Amniotic epithelial cell (primary cell): ENCODE measurements at regions not wholly inside any gene's neighbourhood (a gene's known extent, or its start where the extent isn't known, plus 50 kb on each side); places are given as distances from the start of the nearest gene placed in this dataset.
A peak's percentile ranks its signal among the peaks of the same experiment; 100 is the strongest.
"Not testable (repeated sequence)": the region's sequence is repeated elsewhere in the genome, so short reads cannot be mapped to it uniquely, and the experiment has no call there.

ENCODE experiments used
- DNase-seq: peaks from one replicate; pipeline ENCODE4 v3.0.0-alpha.2; 2010; ENCODE audit warnings: low read depth

DNA sequence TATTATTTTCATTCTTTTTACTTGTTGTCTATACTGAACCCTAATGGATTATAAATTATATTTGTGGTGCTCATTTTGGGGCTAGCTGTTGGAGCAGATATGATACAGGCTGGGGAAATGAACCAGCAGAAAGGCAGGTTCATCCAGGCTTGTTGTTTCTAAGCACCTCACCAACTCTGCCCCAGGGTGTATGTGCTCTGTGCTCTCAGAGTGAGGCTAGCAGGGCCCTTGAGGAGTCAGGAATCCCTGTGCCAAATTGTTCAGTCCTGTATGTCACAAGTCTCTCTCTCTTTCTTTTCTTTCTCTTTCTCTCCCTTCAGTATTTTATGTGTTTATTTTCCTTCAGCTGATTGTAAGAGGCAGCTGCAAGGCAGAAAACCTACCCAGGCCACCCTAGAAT is 181.1 kb upstream of the DPP10 start:
- DNase-seq: no peak

DNA sequence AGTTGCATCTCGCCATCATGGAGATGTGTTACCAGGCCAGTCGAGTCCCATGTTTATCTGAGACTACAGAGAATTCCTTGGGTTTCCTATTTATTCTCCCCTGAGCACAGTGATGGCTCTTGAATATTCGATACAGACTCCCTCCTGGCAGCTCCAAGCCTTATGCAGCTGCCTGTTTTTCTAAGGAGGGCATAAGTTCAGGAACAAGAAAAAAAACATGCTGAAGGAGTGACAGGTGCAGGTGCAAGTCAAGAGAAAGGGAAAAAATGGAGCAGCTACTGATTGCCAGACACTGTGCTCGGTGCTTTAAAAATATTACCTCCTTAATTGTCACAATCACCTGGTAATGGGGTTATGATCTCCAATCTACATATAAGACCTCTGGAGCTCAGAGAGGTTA is 177.2 kb upstream of the DPP10 start:
- DNase-seq: no peak

DNA sequence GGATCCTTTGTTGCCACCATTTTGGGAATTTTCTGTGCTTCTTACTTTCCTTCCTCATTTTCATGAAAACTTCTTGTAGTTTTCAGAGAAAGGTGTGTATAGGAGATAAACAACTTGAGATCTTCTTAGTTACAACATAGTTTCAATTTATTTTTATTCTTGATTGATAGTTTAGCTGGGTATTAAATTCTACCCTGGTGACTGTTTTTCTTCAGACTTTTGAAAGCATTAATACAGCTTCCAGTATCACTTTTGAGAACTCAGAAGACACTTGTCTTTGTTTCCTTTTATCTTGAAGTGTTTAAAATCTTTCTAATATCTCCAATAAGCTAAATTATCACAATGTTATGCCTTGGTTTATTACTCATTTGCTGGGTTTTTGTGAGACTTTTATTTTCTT is 167.5 kb upstream of the DPP10 start:
- DNase-seq: no peak

DNA sequence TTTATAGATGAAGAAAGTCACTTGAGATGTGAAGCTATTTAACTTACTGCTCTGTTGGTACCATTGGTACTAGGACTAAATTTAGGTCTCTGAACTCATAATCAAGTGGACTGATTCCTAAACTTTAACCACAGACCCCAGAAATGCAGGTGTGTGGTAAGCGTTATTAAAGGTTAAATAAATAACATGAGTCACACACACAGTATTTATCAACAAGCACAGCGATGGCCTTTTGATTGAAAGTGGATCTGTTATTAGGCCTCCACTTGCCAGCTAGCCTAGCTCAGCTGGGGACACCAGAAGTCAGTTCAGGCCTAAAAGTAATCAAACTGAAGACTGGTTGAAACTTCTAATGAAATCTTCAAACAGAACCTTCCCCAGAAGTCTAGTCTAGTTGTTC is 161.3 kb upstream of the DPP10 start:
- no peak for DNase-seq

DNA sequence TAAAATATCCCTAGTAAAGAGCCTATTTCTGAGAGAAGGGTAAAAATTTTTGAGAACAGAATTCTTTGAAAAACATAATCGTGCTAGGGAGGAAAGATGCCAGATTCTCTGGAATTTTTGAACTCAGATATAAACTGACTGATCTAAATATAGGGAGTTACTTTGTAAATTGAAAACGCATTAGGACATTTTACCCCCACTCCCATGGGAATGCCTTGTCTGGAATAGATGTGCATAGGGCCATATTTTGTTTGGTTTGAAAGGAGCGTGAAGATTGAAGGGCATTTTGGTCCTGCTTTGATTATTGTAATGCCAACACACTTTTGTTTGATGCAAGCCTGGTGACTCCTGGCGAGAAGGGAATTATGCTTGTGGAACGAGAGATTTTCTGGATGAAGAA is 158.7 kb upstream of the DPP10 start:
- no peak for DNase-seq

DNA sequence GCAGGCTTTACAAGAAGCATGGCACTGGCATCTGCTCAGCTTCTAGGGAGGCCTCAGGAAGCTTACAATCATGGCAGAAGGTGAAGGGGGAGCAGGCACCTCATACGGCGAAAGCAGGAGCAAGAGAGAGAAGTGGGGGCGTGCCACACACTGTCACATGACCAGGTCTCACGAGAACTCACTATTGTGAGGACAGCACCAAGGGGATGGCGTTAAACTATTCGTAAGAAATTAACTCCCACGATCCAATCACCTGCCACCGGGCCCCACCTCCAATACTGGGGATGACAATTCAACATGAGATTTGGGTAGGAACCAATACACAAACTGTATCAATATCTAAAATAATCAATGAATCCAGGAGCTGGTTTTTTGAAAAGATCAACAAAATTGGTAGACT is 156.0 kb upstream of the DPP10 start:
- no peak for DNase-seq

DNA sequence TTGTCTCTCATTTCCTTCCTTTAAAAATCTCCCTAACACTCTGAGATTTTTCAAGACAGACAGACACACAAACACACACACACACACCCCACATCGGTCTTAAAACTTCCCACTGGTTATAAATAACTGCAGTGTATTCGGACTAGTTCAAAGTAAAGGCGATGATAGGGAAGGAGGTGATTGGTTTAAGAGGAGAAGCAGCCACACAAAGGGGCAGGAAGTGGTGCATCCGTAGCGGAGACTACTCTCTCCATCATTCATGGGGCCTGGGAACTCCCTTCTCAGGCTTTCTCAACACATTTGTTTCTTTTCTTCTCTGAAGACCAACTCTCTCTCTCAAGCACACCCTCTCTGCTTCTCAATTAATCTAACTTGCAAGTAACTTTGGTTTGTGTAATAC is 149.1 kb upstream of the DPP10 start:
- no peak for DNase-seq

DNA sequence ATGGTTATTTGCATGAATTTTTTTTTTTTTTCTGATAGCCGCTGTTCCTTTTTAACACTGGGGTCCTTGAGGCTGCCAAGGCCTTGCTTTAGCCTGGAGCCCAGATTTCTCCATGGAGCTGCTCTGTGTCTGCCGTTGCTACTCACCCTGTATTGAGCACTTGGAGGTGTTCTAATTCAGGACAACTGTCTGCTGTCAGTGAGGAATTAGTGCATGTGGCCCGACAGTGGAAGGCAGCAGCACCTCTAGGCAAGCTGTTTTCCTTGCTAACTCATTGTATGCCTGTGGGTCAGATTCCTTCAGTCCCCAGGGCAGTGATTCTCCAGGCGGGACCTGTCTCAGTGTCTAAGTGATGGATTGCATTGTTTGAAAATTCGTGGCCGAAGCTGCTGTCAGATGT is 147.7 kb upstream of the DPP10 start:
- no peak for DNase-seq

DNA sequence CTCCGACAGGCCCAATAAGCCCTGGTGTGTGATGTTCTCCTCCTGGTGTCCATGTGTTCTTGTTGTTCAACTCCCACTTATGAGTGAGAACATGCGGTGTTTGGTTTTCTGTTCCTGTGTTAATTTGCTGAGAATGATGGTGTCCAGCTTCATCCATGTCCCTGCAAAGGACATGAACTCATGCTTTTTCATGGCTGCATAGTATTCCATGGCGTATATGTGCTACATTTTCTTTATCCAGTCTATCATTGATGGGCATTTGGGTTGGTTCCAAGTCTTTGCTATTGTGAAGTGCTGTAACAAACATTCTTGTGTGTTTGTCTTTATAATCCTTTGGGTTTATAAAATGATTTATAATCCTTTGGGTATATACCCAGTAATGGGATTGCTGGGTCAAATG is 142.1 kb upstream of the DPP10 start:
- DNase-seq: not testable (repeated sequence)

DNA sequence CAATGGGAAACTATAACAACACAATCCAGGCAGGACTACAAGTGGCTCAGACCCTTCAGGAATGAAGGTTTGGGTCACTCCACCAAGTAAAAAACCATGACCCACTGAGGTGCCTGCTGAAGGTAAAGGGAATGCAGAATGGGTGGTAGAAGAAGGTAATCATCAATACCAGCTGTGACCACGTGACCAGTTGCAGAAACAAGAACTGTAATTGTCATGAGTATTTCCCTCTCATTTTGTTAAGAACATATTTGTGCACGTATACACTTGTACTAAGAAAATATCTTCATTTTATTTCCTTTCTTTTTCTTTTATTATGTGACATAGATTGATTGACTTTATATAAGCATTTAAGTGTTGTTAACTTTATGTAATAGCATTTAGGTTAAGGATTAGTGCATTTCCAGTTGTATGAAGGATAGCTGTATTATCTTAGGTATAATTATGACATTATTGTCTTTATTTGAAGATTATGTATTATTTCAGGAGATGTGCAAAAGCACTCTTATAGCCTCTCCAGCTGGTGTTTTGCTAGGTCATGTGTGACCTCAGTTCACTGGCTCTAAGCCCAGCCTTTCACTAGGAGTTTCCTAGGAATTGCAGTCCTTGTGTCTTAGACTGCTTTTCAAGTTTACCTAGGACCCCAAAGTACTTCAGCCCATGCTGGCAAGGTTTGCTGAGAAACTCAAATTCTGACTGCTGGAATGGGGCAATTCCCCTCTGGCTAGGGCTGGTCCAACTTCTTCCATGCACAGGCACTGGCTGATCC is 125.7 kb upstream of the DPP10 start:
- DNase-seq: no peak

DNA sequence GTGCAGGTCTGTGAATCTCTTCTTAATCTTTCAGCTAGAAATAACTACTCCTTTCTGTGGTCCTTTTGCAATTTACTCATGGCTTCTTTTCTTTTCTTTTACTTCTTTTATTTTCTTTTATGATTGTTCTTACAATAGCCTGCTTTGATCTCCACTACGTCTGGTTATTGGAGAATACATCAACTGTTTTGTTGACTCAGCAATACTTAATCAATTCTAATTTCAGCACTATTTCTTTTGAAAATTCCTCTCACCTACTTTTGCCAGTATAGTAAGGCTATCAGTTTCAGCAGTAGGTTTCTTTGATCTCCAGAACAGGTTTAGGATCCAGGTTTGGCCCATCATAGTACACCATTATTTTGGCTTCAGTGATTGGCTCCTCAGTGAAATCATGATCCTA is 111.8 kb upstream of the DPP10 start:
- DNase-seq: no peak

DNA sequence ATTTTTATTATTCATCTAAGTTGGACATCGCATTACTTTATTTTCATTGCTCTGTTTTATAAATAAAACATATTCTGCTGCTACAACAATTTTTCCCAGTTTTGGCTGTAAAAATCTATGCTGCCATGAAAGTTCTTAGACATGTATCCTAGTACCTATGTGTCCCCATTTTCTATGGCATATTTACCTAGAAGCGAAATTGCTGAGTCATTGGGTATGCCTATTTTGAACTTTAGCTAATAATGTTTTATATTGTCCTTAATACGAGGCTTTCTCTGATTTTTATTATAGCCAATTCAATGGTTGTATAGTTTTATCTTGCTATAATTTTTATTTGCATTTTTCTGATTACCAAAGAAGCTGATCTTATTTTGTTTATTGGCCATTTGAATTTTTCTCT is 110.5 kb upstream of the DPP10 start:
- no peak for DNase-seq

DNA sequence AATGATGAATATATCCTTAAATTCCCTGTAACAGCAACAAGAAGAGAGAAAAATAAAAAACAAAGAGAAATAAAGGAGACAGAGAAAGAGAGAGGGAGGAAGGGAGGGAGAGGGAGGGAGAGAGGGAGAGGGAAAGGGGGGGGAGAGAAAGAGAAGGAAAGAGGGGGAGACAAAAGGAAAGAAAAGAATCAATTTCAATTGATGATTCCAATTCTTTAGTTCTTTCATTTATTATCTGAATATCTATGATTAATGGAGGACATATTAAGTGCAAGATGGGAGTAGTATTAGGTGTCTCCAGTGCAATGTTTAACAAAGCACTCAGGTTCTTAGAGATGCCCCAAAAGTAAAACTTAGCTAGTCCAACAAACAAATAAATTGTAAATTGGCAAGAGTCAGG is 97.2 kb upstream of the DPP10 start:
- DNase-seq: no peak

DNA sequence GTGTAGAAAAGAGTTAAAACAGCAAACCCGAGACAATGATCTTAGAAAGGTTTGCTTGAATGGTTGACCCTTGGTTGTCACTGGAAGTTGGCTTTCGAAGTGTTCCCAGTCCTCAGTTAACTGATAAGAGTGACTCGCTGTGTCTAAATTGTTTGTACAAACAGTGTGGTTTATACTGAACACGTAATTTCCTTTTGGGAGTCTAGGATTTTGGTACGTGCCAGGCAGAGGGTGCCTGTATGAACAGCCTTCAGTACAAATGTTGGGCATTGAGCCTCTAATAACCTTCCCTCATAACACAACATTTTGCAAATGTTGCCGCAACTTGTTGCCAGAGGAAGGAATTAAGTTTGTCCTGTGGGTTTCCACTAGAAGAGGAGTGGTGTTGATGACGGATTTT is 95.8 kb upstream of the DPP10 start:
- DNase-seq: no peak

DNA sequence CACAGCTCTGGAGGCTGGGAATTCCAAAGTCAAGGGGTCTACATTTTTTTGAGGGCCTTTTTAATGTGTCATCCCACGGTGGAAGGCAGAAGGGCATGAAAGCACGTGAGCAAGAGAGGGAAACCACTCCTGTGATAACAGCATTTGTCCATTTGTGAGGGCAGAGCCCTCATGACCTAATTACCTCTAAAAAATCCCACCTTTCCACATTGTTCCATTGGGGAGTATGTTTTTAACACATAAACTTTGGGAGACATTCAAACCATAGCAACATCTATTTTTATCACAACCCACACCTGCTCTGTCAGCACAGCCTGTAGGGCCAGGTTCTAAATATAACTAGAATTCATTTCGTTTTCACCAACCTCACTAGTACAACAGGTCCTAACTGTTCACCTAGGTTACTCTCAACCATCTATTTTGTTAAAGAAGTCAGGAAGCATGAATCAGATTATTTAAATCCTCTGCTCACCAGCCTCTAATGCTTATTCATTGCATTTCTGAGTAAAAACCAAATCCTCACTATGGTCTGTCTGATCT is 92.2 kb upstream of the DPP10 start:
- DNase-seq: no peak

DNA sequence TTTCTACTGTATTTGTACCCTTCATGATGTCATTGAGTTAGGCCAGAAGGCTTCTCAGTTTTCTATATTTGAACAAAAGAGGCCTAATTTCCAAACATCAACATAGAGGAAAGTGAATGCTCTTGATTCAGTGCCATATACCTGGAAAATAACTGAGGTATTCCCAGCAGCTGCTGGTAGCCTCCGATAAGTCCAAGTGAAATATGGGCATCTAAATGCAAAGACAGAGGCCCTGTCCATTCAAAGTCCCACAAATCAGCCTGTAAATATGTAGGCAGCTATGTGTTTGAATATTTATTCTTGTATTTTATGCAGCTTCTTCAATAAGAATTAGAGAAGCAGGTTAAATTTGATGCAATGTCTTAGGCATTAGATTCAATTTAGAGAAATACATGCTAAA is 89.5 kb upstream of the DPP10 start:
- no peak for DNase-seq

DNA sequence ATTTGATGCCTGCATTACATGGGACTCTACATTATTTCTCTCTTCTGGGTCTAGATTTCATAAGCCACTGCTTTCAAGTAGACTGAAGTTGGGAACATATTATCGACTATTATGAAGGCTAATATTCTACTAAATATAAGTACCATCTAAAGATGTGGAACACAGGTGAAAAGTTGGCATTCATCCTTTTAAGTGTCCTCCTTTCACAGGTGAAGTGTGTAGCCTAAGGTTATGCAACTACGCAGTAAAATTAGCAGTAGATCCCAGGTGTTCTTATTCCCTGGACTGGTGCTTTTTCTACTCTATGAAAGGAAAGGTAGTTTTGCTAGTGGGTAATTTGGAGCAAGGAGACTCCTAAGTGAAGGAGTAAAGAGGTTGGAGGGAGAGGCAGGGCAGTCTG is 88.2 kb upstream of the DPP10 start:
- no peak for DNase-seq

DNA sequence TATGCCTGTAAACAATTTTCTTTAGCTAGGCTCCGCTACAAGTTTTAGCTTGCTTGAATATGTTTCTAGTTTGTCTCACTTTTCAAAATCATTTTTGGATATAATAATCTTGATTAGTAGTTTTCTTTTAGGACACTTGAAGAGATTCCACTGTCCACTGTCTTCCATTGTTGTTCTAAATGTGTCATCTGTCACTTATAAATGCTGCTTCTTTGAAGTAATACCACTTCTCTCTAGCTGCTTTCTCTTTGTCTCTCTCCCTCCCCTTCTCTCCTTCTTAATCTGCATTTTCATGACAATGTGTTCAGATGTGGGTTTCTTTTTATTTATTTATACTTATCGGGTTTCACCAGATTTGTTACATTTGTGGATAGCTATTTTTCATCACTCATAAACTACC is 73.7 kb upstream of the DPP10 start:
- DNase-seq: peak; percentile 1

DNA sequence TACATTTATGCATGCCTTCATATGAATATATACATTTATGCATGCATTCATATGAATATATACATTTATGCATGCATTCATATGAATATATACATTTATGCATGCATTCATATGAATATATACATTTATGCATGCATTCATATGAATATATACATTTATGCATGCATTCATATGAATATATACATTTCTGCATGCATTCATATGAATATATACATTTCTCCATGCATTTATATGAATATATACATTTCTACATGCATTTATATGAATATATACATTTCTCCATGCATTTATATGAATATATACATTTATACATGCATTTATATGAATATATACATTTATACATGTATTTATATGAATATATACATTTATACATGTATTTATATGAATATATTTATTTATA is 70.7 kb upstream of the DPP10 start:
- DNase-seq: not testable (repeated sequence)

DNA sequence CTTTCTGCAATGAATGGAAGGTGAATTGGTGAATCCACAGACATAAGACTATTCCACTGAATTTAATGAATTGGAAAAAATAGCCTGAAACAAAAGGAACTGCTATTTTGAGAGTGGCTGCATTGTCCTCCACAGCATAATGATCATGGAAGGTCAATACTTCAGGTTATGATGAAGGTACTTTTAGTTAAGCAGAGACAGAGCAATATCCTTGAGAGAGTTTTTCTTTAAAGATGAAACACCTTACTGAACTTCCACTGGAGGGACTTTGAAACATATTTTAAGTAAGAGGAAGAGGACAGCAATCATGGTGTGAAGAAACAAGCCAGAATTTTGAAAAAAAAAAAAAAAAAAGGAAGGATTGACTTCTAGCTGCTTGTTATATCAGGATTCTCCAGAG is 68.8 kb upstream of the DPP10 start:
- no peak for DNase-seq

DNA sequence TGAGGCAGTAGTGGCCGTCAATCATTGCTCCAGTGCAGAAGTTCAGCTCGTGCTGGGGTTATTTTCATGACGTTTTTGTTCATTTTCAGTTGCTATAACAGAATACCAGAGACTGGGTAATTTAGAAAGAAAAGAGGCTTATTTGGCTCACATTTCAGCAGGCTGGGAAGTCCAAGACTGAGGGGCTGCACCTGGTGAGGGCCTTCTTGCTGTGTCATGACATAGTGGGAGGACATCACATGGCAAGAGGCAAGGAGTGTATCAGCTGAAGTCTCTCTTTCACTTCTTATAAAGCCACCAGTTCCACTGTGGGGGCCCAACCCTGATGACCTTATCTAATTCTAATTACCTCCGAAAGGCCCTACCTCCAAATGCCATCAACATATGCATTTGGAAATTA is 58.0 kb upstream of the DPP10 start:
- DNase-seq: no peak

DNA sequence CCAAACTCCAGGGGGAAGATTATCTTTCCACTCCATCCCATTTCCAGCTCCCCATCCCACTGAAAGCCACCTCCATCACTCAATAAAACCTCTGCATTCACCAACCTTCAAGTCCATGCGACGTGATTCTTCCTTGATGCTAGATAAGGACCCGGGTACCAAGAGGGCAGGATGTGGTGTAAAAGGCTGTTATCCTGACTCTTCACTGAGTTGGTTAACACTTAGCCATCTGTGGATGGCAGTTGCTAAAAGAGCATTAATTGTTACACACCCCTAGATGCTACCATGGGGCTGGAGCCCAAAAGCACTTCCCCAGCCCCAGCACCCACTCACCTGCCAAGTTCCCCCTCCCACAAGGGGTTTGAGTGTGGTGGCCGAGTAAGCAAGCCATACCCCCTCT is 53.4 kb upstream of the DPP10 start:
- DNase-seq: no peak
